ENCODE measurements at regions not wholly inside any gene's neighbourhood (a gene's known extent, or its start where the extent isn't known, plus 50 kb on each side); places are given as distances from the start of the nearest gene placed in this dataset.
"Not testable (repeated sequence)": the region's sequence is repeated elsewhere in the genome, so short reads cannot be mapped to it uniquely, and the experiment has no call there.

GRCh38 chr18:1671710-1672109 is 767.0 kb downstream of the ADCYAP1 start:
- not testable (repeated sequence) for DNase-seq (ENCODE audit: low read depth)

- DNase-seq (ENCODE audit: low read depth) = no peak
Observed at GRCh38 chr18:1676387-1676786, 771.7 kb downstream of the ADCYAP1 start.

GRCh38 chr18:1680108-1680507 is 775.4 kb downstream of the ADCYAP1 start:
- no peak for DNase-seq (ENCODE audit: low read depth)

GRCh38 chr18:1691863-1692262 is 787.2 kb downstream of the ADCYAP1 start:
- no peak for DNase-seq (ENCODE audit: low read depth)

- no peak for DNase-seq (ENCODE audit: low read depth)
Observed at GRCh38 chr18:1708006-1708405, 803.3 kb downstream of the ADCYAP1 start.

- no peak for DNase-seq (ENCODE audit: low read depth)
Observed at GRCh38 chr18:1710114-1710513, 805.4 kb downstream of the ADCYAP1 start.

- no peak for DNase-seq (ENCODE audit: low read depth)
Observed at GRCh38 chr18:1732143-1732542, 827.5 kb downstream of the ADCYAP1 start.

- no peak for DNase-seq (ENCODE audit: low read depth)
Observed at GRCh38 chr18:1746131-1746530, 825.2 kb downstream of the METTL4 start.

- no peak for DNase-seq (ENCODE audit: low read depth)
Observed at GRCh38 chr18:1751249-1751648, 820.1 kb downstream of the METTL4 start.

GRCh38 chr18:1760901-1761300 is 810.4 kb downstream of the METTL4 start:
- DNase-seq (ENCODE audit: low read depth) = no peak

- DNase-seq (ENCODE audit: low read depth) = no peak
Observed at GRCh38 chr18:1774261-1774660, 797.0 kb downstream of the METTL4 start.

- no peak for DNase-seq (ENCODE audit: low read depth)
Observed at GRCh38 chr18:1777843-1778242, 793.5 kb downstream of the METTL4 start.

GRCh38 chr18:1778496-1779178 is 792.7 kb downstream of the METTL4 start:
- no peak for DNase-seq (ENCODE audit: low read depth)

GRCh38 chr18:1779587-1779986 is 791.7 kb downstream of the METTL4 start:
- DNase-seq (ENCODE audit: low read depth) = no peak

- DNase-seq (ENCODE audit: low read depth) = no peak
Observed at GRCh38 chr18:1784113-1784512, 787.2 kb downstream of the METTL4 start.

- not testable (repeated sequence) for DNase-seq (ENCODE audit: low read depth)
Observed at GRCh38 chr18:1785980-1786379, 785.3 kb downstream of the METTL4 start.

- no peak for DNase-seq (ENCODE audit: low read depth)
Observed at GRCh38 chr18:1796636-1797035, 774.7 kb downstream of the METTL4 start.

- no peak for DNase-seq (ENCODE audit: low read depth)
Observed at GRCh38 chr18:1797235-1797634, 774.1 kb downstream of the METTL4 start.

- no peak for DNase-seq (ENCODE audit: low read depth)
Observed at GRCh38 chr18:1805521-1805920, 765.8 kb downstream of the METTL4 start.

GRCh38 chr18:1806884-1807615 is 764.3 kb downstream of the METTL4 start:
- no peak for DNase-seq (ENCODE audit: low read depth)

GRCh38 chr18:1811282-1811681 is 760.0 kb downstream of the METTL4 start:
- no peak for DNase-seq (ENCODE audit: low read depth)

GRCh38 chr18:1825296-1825695 is 746.0 kb downstream of the METTL4 start:
- DNase-seq (ENCODE audit: low read depth) = no peak

- DNase-seq (ENCODE audit: low read depth) = no peak
Observed at GRCh38 chr18:1840878-1841277, 730.4 kb downstream of the METTL4 start.

GRCh38 chr18:1846640-1847039 is 724.7 kb downstream of the METTL4 start:
- no peak for DNase-seq (ENCODE audit: low read depth)

All from activated gamma-delta T cell treated with anti-CD3 and anti-CD28 coated beads, Interleukin-2, amount 50 U/mL, for 16 hours (primary cell).